ENCODE measurements at regions not wholly inside any gene's neighbourhood (a gene's known extent, or its start where the extent isn't known, plus 50 kb on each side); places are given as distances from the start of the nearest gene placed in this dataset.
"Not testable (repeated sequence)": the region's sequence is repeated elsewhere in the genome, so short reads cannot be mapped to it uniquely, and the experiment has no call there.

DNA sequence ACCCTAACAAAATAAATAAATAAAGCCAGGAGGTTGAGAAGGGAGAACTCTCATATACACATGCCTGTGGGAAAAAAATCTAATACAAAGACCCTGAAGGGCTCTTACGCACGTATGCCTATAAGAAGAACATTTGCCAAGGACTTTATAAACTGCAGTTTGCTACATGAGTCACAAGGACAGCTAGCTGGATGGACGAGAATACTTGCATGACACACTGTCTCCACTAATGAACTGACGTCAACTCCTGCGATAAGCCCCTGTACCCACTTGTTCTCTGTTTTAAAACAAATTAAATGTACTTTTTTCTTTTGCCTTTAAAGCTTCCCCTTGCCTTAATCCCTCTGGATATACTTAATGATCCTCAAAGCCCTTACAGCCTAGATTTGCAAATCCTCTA, 374.6 kb upstream of the GHITM start:
- Histone ChIP-seq H3K9me3 (ENCODE audit: control insufficient read depth, low read length) (no peaks in the 10 kb centered on the region), H3K4me1 (no peaks in the 10 kb centered on the region), H3K27ac (no peak overlapping the region), H3K4me3 (ENCODE audit: low read depth, low read length) (no peak overlapping the region), H3K4me2 (ENCODE audit: low read length) (no peak overlapping the region), H3K27me3 (ENCODE audit: control insufficient read depth, insufficient read depth, low read length) (no peaks in the 10 kb centered on the region), H3K36me3 (ENCODE audit: control insufficient read depth, insufficient read depth, low read length) (no peaks in the 10 kb centered on the region), H3K79me2 (no peaks in the 10 kb centered on the region), H3K9ac (no peak overlapping the region), H2AFZ (no peak overlapping the region)
- TF ChIP-seq CTCF (IDR thresholded peaks at IDR 0.05) = no peak

- H3K27me3 ChIP-seq (ENCODE audit: control insufficient read depth, insufficient read depth, low read length) = no peaks in the 10 kb centered on the region
- H3K9ac ChIP-seq = no peak overlapping the region
- H3K4me2 ChIP-seq (ENCODE audit: low read length) = no peak overlapping the region
- TF ChIP-seq CTCF (IDR thresholded peaks at IDR 0.05) = no peak
- H2AFZ ChIP-seq = no peak overlapping the region
- H3K4me3 ChIP-seq (ENCODE audit: low read depth, low read length) = no peak overlapping the region
- no peaks in the 10 kb centered on the region for H3K9me3 ChIP-seq (ENCODE audit: control insufficient read depth, low read length)
- H3K27ac ChIP-seq = no peak overlapping the region
- no peaks in the 10 kb centered on the region for H3K79me2 ChIP-seq
- no peaks in the 10 kb centered on the region for H3K36me3 ChIP-seq (ENCODE audit: control insufficient read depth, insufficient read depth, low read length)
- H3K4me1 ChIP-seq = no peaks in the 10 kb centered on the region
Measured at GRCh38 chr10:83765731-83766130, 373.6 kb upstream of the GHITM start.

- no peak overlapping the region for H3K4me3 ChIP-seq (ENCODE audit: low read depth, low read length)
- no peak for TF ChIP-seq CTCF (IDR thresholded peaks at IDR 0.05)
- H3K4me1 ChIP-seq = no peaks in the 10 kb centered on the region
- no peak overlapping the region for H2AFZ ChIP-seq
- H3K9ac ChIP-seq = no peak overlapping the region
- H3K27ac ChIP-seq = no peak overlapping the region
- H3K27me3 ChIP-seq (ENCODE audit: control insufficient read depth, insufficient read depth, low read length) = no peaks in the 10 kb centered on the region
- H3K36me3 ChIP-seq (ENCODE audit: control insufficient read depth, insufficient read depth, low read length) = no peaks in the 10 kb centered on the region
- no peaks in the 10 kb centered on the region for H3K79me2 ChIP-seq
- H3K9me3 ChIP-seq (ENCODE audit: control insufficient read depth, low read length) = no peaks in the 10 kb centered on the region
- no peak overlapping the region for H3K4me2 ChIP-seq (ENCODE audit: low read length)
Measured at GRCh38 chr10:83769281-83769820, 370.0 kb upstream of the GHITM start.

GRCh38 chr10:83786701-83787100, 352.6 kb upstream of the GHITM start:
- H3K9me3 ChIP-seq (ENCODE audit: control insufficient read depth, low read length); H3K4me2 ChIP-seq (ENCODE audit: low read length); H3K4me3 ChIP-seq (ENCODE audit: low read depth, low read length); H3K27ac ChIP-seq; H3K27me3 ChIP-seq (ENCODE audit: control insufficient read depth, insufficient read depth, low read length); H3K4me1 ChIP-seq; H3K9ac ChIP-seq; H2AFZ ChIP-seq; H3K79me2 ChIP-seq; H3K36me3 ChIP-seq (ENCODE audit: control insufficient read depth, insufficient read depth, low read length): not testable (repeated sequence)

DNA sequence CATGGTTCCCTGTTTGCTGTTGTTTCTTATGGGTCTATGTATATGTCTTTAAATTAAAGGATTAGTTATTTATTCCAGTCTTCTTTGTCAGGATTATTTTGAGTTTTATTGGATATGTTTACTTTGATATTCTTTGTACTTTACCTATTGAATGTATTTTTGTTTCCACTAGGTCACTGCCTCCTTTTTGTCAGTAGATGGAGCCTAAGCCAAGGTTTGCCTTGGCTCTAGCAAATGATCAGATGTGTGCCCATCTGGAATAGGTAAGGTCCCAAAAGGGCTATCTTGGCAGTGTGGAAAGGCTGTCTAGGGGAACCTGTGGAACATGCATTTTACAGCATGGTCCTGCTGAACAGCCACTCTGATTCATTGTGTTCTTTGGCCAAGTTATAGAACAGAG, 337.3 kb upstream of the GHITM start:
- H3K27ac ChIP-seq = no peak overlapping the region
- no peaks in the 10 kb centered on the region for H3K4me1 ChIP-seq
- H3K9ac ChIP-seq = no peak overlapping the region
- H3K79me2 ChIP-seq = no peaks in the 10 kb centered on the region
- H2AFZ ChIP-seq = no peak overlapping the region
- H3K9me3 ChIP-seq (ENCODE audit: control insufficient read depth, low read length) = no peaks in the 10 kb centered on the region
- H3K36me3 ChIP-seq (ENCODE audit: control insufficient read depth, insufficient read depth, low read length) = no peaks in the 10 kb centered on the region
- no peaks in the 10 kb centered on the region for H3K27me3 ChIP-seq (ENCODE audit: control insufficient read depth, insufficient read depth, low read length)
- no peak overlapping the region for H3K4me3 ChIP-seq (ENCODE audit: low read depth, low read length)
- no peak overlapping the region for H3K4me2 ChIP-seq (ENCODE audit: low read length)
- TF ChIP-seq CTCF (IDR thresholded peaks at IDR 0.05) = no peak

Data from parathyroid adenoma (tissue), 2 donors.